ENCODE measurements at regions not wholly inside any gene's neighbourhood (a gene's known extent, or its start where the extent isn't known, plus 50 kb on each side); places are given as distances from the start of the nearest gene placed in this dataset.
"Not testable (repeated sequence)": the region's sequence is repeated elsewhere in the genome, so short reads cannot be mapped to it uniquely, and the experiment has no call there.

DNA sequence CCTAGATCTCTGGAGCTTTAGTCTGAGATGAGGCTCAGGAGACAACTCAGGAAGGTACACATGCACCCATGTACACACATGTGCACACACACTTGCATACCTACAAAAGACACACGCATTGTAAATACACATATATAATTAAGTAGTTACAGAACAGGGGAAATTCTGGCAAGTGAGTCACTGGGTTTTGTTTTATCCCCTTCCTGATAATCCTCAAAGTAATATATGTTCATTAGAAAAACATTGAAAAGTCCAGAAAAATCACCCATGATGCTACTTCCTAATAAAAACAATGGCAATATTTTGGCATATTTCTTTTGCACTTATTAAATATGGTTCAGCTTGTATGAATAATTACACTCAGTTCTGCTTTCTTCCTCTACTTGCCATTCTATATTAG, 115.3 kb upstream of the ECI2 start:
- Histone ChIP-seq H3K36me3 (no peaks in the 10 kb centered on the region), H3K27me3 (no peaks in the 10 kb centered on the region), H3K4me1 (peaks cover 4 to 18% (median 11%) of the 10 kb centered on the region in 3 donors), H3K9me3 (no peaks in the 10 kb centered on the region), H3K4me3 (no peak overlapping the region), H3K27ac (no peak overlapping the region)
- no peak for ATAC-seq
- no peak for TF ChIP-seq POLR2A (IDR thresholded peaks at IDR 0.05)
- TF ChIP-seq, protein P1, sequence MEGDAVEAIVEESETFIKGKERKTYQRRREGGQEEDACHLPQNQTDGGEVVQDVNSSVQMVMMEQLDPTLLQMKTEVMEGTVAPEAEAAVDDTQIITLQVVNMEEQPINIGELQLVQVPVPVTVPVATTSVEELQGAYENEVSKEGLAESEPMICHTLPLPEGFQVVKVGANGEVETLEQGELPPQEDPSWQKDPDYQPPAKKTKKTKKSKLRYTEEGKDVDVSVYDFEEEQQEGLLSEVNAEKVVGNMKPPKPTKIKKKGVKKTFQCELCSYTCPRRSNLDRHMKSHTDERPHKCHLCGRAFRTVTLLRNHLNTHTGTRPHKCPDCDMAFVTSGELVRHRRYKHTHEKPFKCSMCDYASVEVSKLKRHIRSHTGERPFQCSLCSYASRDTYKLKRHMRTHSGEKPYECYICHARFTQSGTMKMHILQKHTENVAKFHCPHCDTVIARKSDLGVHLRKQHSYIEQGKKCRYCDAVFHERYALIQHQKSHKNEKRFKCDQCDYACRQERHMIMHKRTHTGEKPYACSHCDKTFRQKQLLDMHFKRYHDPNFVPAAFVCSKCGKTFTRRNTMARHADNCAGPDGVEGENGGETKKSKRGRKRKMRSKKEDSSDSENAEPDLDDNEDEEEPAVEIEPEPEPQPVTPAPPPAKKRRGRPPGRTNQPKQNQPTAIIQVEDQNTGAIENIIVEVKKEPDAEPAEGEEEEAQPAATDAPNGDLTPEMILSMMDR (IDR thresholded peaks at IDR 0.05) = no peak
- WGBS, 2 donors (ENCODE audit: low coverage in 1 of 2) = 92 to 94% methylated on average over 1 of the region's 1 CpG

DNA sequence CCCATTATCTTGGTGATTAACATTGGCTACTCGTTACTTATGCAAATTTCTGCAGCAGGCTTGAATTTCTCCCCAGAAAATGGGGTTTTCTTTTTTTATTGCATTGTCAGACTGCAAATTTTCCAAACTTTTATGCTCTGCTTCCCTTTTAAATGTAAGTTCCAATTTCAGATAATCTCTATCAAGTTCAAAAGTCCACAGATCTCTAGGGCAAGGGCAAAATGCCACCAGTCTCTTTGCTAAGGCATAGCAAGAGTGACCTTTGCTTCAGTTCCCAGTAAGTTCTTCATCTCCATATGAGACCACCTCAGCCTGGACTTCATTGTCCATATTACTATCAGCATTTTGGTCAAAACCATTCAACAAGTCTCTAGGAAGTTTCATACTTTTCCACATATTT, 108.5 kb upstream of the ECI2 start:
- not testable (repeated sequence) for H3K36me3 ChIP-seq, H3K4me1 ChIP-seq, ATAC-seq, H3K27me3 ChIP-seq, H3K27ac ChIP-seq, H3K4me3 ChIP-seq, H3K9me3 ChIP-seq
- WGBS, 2 donors (ENCODE audit: low coverage in 1 of 2) = 100% methylated on average over 1 of the region's 1 CpG; no CpG with 5 or more reads in 1 of the 2 donors

DNA sequence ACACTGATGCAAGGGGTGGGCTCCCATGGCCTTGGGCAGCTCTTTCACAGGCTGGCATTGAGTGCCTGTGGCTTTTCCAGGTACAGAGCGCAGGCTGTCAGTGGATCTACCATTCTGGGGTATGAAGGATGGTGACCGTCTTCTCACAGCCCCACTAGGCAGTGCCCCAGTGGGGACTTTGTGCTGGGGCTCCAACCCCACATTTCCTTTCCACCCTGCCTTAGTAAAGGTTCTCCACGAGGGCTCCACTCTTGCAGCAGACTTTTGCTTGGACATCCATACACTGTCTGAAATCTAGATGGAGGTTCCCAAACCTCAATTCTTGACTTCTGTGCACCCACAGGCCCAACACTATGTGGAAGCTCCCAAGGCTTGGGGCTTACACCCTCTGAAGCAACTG, 107.9 kb upstream of the ECI2 start:
- Histone ChIP-seq H3K36me3 (no peaks in the 10 kb centered on the region), H3K9me3 (peaks cover 0 to 8% (median 0%) of the 10 kb centered on the region in 3 donors), H3K27me3 (no peaks in the 10 kb centered on the region), H3K4me3 (no peak overlapping the region), H3K27ac (no peak overlapping the region), H3K4me1 (no peaks in the 10 kb centered on the region)
- TF ChIP-seq POLR2AphosphoS5 (IDR thresholded peaks at IDR 0.05) = no peak
- TF ChIP-seq, protein P1 (IDR thresholded peaks at IDR 0.05) = no peak
- TF ChIP-seq EP300 (IDR thresholded peaks at IDR 0.05) = no peak
- TF ChIP-seq POLR2A (IDR thresholded peaks at IDR 0.05) = no peak
- no peak for ATAC-seq
- 63 to 90% methylated on average over 2 of the region's 3 CpGs for WGBS, 2 donors (ENCODE audit: low coverage in 1 of 2)

- 75 to 95% methylated on average over 4 of the region's 4 CpGs for WGBS, 2 donors (ENCODE audit: low coverage in 1 of 2)
- Histone ChIP-seq H3K27ac (no peak overlapping the region), H3K36me3 (no peaks in the 10 kb centered on the region), H3K4me1 (no peaks in the 10 kb centered on the region), H3K4me3 (no peak overlapping the region), H3K27me3 (no peaks in the 10 kb centered on the region), H3K9me3 (peaks cover 0 to 8% (median 0%) of the 10 kb centered on the region in 3 donors)
- ATAC-seq = no peak
- TF ChIP-seq POLR2A (IDR thresholded peaks at IDR 0.05) (no peak), POLR2AphosphoS5 (IDR thresholded peaks at IDR 0.05) (no peak), EP300 (IDR thresholded peaks at IDR 0.05) (no peak)
- TF ChIP-seq, protein P1 (IDR thresholded peaks at IDR 0.05) = no peak
Measured at GRCh38 chr6:4242601-4243000, 107.2 kb upstream of the ECI2 start.

DNA sequence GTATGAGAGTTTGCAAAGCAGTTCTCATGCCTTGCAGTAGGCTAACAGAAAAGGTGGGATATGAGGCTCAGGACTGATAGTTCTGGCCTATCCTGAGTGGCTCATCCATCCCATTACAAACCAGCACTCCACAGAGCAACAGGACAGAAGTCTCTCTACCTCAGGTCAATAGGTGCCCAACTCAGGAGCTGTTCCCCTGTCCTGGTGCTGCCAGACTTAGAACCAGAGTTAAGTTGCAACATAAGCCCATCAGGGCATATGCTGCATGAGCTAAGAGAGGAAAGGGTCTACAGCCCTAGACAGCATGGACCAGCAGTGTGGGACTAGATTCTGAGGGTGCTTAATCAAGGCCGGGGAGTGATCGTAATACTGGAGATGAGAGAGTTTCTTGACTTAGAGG, 104.8 kb upstream of the ECI2 start:
- Histone ChIP-seq H3K36me3 (no peaks in the 10 kb centered on the region), H3K27me3 (no peaks in the 10 kb centered on the region), H3K9me3 (peaks cover 0 to 8% (median 0%) of the 10 kb centered on the region in 3 donors), H3K4me1 (no peaks in the 10 kb centered on the region), H3K4me3 (no peak overlapping the region), H3K27ac (no peak overlapping the region)
- ATAC-seq = no peak
- TF ChIP-seq POLR2A (IDR thresholded peaks at IDR 0.05) (no peak), POLR2AphosphoS5 (IDR thresholded peaks at IDR 0.05) (no peak), EP300 (IDR thresholded peaks at IDR 0.05) (no peak)
- TF ChIP-seq, protein P1 (IDR thresholded peaks at IDR 0.05) = no peak
- WGBS, 2 donors (ENCODE audit: low coverage in 1 of 2) = 96 to 100% methylated on average over 2 of the region's 2 CpGs

Measured in gastroesophageal sphincter (tissue), 4 donors.